HG02798 (cell line): ENCODE measurements at regions not wholly inside any gene's neighbourhood (a gene's known extent, or its start where the extent isn't known, plus 50 kb on each side); places are given as distances from the start of the nearest gene placed in this dataset.

Source experiments
- ATAC-seq: cut with Tn5 transposase; IDR thresholded peaks from one replicate; pipeline ENCODE4 v1.9.1; 2021; ENCODE audit warnings: mild to moderate bottlenecking; ENCODE audit not compliant: unreplicated experiment, poor library complexity

DNA sequence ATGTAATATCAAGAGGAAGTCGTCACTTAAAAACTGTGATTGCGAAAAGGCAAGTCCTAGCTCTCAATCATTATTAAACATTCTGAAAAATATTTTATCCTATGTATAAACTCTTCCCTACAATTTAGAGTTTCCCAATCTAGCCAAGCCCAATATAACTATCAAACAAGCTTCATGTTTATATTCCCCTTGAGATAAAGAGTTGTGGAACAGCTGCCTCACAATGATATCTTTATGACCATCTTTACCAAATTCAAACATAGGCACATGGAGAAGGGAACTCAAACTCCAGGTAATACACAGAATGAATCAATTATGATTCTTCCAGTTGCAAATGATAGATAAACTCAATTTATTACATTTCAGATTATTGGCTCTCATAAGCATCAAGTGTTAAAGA, 1468.7 kb downstream of the EFNA5 start:
- no peak for ATAC-seq

DNA sequence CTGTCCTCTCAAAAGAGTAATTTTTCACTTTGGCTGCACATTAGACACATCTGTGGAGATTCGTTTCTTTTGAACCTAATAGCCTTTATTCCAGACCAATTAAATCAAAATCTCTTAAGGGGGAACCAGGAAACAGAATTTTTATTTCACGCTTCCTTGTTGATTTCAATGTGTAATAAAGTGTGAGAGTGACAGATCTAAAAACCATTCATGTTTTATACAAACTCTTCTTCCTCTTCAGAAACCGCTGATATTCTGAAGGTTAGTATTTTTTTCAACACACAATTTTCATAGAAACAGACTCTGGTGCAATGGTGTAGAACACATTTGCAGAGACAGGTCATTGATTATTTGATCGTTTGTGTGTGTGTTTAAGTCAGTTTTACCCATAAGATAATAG, 1469.8 kb downstream of the EFNA5 start:
- ATAC-seq: no peak

DNA sequence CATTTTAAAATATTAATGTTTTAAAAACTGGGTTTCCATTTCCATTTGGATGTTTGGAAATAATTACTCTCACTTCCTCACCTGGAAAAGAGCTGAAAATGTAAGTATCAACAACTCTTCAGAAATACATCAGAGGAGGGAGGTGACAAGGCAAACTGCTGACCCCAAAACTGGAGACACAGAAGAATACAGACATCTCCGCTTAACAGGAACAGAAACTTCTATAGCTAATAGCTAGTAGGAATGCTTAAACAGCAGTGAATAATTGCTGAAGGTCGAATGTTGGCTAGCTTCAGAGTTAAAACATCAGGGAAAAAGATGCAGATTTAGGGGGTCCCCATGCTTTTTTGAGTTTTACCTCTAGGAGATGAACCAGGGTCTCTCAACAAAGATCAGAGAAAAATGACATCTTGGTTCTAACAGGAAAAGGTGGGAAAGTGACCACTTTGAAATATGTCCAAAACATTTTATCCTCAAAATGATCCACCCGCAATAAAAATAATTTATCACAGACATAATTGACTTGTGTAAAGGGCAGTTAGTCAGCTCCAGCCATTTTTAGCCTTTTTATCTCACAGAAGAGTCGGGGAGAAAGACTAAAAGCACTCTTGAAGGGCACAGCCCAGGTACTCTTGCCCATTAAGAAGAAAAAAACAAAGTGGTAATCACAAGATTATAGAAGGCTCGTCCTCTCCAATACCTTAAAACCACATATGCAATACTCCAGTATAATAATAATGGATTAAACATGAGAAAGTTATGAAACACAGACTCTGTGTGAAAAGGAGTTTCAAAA, 1474.9 kb downstream of the EFNA5 start:
- no peak for ATAC-seq

DNA sequence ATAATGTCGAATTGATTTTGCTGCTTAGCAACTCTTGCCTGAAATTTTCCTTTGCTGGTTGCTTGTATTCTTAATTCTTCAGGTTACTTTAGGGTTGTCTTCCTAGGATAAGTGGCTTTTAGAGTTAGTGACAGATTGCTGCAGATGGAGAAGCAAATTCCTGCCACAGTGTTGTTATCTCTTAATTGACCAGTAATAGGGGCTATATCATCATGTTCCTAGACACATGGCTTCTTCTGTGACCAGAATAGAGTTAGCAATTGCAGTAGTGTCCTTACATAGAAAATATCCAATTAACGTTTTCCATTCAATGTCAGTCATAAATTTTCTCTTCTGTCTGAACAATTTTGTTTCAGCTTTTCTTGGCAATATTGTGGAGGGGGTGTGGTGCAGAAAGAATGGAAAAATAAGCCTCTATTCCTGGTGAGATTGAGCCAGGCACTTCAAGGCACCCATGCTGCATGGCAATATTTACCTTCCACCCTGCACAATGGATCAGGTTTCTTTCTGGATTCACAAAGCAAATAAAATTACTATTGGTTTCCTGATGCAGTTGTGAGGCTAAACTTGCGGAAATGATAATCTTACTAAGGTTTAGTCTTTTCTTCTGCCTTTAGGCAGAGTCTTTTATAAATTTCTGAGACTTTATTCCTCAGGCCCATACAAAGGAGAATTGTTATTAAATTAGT, 1481.5 kb downstream of the EFNA5 start:
- ATAC-seq: no peak

DNA sequence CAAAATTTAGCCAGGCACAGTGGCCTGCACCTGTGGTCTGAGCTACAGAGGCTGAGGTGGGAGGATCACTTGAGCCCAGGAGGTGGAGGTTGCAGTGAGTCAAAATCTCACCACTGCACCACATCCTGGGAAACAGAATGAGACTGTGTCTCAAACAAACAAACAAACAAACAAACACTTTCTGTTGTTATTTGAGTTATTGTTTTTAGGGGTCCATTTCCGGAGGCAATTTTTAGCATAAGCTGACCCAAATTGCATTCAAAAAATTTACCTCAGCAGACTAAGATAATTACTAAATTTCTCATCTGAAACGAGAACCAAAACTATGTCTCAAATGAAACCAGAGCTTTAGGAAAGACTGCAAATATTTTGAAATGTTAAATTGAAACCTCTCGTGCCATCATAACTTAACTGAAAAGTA, 1485.1 kb downstream of the EFNA5 start:
- peak; percentile 80 for ATAC-seq

DNA sequence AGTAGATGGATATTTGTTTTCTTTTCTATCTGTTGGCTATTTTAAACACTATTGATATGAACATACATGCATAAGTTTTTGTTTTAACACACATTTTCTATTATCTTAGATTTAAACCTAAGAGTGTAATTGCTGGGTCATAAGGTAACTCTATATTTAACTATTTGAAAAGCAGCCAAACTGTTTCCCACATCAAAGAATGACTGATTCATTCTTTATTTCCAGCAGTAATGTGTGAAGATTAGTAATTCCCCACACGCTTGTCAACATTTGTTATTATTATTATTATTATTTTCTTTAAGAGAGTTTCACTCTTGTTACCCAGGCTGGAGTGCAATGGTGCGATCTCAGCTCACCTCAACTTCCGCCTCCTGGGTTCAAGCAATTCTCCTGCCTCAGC, 1495.8 kb downstream of the EFNA5 start:
- no peak for ATAC-seq

DNA sequence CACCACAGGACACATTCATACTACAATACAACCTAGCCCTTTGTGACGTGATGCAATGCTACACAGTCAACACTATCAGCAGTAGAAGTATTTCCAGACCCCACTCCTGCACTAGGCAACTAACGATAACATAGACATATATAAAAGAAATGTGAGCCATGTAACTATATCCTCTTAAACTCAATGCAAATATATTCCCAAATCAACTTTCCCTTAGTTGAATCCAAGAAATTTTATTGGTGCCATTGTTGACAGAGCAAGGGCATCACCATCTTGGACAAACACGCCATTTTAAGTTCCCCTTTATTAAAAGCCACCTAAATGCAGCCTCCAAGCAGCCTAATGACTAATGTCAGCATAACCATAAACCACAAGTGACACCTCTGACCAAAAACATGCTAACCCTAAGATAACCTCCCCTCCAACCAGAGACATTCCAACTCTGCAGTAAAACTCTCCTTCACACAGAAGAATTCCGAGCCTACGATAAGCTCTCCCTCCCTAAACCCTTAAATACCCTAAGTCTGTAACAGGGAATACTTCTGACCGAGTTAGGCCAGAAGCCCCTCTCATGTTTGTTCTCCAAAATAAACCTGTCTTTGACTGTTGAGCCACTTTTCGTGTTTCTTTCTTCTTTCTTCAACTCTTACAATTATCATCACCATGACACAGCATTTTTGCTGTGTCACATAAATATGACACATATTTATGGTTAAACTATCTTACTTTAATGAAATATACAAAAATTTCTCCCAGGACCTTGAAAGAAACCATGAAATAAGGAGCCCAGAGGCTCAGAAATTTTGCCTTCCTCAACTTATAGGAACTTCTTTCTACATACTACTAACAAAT, 1497.8 kb downstream of the EFNA5 start:
- no peak for ATAC-seq

DNA sequence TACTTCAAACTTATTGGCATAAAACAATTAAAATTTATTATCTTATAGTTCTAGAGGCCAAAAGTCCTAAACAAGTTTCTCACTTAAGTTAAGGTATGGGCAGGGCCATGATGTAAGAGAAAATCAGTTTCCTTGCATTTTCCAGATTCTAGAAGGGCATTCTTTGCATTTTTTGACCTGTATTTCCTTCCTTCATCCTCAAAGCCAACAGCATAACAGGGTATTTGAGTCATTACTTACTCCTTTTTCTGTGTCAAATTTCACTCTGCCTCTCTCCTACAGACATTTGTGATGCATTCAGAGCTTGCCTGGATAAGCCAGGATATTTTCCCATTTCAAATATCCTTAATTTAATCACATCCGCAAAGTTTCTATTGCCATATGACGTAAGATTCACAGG, 1499.0 kb downstream of the EFNA5 start:
- ATAC-seq: no peak

DNA sequence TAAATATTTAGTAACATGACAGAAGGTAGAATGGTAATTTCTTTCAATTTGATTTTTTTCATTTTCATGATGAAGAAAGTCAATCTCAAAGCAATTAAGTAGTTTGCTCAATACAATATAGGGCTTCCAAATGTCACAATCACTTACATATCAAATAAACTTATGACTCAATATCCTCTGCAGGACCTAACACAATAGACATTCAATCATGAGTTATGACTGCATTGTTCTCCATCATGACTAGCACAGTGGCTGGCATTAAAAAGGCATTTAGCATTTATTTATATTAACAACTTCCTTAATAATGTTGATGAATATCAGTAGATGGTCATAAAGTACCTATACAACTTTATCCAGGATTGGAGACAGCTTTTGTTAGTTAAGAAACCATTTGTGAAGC, 1499.6 kb downstream of the EFNA5 start:
- no peak for ATAC-seq

DNA sequence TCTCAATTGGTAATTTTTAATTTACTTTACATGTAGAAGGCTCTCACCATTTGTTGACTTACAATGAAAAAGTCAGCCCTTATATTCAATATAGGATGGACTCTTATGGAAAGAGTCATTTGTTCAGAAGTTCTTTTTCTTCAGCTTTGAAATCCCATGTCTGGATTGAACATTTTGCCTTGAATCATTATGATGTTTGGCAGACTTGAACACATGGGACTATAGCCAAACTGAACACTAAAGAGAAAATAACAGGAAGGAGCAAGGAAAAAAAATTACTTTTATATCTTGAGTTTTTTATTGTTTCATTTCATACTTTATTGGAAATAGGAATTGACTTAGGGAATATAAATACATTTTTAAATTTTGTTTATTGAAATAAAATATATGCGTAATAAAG, 1503.0 kb downstream of the EFNA5 start:
- no peak for ATAC-seq

DNA sequence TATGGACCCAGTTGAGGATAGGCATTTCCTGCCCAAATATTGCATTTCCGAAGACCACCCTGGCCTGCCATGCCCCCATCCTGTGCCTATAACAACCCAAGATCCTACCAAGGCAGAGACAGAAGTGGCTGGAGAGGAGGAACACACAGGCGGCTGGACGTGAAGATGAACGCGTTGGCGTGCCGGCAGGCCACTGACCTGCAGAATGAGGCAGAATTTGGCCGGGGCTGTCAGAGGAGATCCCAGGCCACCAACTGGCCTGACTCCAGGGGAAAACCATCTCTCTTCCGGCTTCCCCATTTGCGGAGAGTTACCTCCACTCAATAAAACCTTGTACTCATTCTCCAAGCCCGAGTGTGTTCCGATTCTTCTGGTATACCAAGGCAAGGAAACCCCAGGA, 1507.5 kb downstream of the EFNA5 start:
- ATAC-seq: no peak

DNA sequence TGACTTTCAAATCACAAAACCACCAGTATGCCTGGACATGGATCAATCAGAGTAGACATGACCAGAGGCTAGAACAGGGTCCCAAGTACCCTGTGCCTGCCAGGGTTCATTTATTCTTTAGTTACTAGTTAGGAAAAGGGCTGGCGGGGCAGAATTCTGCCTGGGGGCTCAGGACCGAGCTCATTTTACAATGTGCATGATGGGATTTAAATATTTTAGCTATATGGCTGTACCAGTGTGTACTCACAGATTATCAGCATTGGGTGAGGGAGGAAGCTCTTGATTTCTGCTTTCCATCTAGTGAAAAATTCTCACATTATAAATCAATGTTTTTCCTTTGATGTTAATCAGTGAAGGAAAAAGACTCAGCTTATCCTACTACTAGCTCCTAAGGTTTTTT, 1511.1 kb downstream of the EFNA5 start:
- no peak for ATAC-seq

DNA sequence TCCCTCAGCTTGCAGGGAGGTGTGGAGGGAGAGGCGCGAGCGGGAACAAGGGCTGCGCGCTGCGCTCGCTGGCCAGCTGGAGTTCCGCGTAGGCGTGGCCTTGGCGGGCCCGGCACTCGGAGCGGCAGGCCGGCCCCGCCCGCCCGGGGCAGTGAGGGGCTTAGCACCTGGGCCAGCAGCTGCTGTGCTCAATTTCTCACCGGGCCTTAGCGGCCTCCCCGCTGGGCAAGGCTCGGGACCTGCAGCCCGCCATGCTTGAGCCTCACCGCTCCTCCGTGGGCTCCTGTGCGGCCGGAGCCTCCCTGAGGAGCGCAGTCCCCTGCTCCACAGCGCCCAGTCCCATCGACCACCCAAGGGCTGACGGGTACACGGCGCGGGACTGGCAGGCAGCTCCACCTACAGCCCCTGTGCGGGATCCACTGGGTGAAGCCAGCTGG, 1516.4 kb downstream of the EFNA5 start:
- ATAC-seq: no peak

DNA sequence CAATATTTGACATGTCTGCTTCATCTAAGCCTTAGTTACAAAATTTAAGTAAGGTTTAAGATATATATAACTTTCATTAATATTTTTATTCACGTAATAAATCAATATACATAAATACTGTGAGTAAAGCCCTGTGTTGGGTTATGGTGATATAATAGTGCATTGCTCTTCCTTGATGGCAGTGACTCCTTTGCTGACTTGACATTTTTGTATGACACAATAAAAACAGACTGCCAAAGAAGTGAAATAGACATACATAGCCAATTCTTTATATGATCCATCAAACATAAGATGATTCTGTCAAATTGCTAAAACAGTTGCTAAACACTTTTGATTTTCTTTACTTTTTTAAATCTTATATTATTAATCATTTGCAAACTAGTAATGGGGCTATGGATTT, 1518.2 kb downstream of the EFNA5 start:
- ATAC-seq: no peak

DNA sequence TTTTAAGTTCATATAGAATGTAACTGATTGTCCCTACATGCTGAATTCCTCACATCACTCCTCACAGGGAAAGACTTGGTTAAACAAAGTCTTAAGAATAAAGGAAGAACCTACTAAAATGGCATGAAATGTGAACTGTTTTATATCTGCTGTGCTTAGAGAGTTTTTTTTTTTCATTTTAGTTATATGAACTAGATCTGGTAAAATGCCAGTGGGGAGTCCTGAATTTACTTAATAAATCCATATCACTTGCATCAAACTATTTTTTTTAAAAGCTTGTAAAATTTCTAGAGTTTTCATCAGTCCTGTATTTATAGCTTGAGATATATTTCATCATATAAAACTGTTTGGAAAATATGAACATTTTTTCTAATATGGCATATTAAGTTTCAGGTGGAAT, 1528.6 kb downstream of the EFNA5 start:
- ATAC-seq: no peak

DNA sequence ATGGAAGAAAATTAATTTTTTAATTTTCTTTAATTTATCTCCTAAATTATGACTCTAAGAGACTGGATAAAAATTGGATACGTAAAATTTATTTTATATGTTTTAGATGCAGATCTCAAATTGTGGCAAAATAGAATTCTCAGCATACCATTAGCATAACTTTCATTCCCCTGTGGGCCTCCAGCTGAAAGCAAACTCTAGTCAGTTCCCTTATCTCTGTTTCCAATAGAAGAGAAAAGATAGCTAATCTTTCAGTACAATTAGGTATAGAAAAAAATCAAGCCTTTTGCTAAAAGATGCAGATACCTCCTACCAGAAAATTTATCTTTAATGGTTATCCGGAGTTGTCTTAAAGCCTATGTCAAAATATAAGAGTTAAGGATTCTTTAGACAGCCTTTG, 1530.6 kb downstream of the EFNA5 start:
- ATAC-seq: no peak

DNA sequence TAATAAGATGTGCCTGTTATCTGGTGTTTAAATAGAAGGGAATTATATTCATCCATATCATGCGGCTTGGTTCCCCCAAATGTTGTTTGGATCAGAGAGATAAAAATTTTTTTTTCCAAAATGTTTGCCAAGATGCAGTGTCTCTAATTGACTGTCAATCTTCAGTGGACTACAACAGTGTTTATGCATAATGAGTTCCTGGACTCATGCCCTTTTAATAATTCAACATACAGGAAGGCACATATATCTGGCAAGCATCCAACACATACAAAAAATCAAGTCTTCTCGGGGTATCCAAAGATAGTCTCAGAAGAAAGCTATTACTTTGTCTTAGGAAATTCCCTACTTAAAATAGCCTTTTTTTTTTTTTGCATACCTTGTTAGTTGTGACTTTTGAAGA, 1534.7 kb downstream of the EFNA5 start:
- ATAC-seq: no peak

DNA sequence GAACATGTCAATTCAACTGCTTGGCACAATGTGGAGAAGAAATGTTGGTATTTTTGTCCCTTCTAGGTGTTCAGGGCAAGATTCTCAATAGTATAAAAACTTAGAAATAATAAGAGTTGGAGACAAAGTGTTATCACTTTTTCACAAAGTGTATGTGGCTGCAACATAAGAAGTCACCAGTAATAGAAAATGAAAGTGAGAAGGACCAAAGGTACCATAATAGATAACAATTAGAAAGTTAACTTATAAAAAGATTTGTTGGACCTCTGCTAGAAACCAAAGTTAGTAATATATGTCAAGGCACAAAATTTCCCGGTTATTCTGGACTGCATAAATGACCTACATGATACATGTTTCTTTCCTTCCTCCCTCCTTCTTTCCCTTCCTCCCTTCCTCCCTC, 1535.3 kb downstream of the EFNA5 start:
- no peak for ATAC-seq

DNA sequence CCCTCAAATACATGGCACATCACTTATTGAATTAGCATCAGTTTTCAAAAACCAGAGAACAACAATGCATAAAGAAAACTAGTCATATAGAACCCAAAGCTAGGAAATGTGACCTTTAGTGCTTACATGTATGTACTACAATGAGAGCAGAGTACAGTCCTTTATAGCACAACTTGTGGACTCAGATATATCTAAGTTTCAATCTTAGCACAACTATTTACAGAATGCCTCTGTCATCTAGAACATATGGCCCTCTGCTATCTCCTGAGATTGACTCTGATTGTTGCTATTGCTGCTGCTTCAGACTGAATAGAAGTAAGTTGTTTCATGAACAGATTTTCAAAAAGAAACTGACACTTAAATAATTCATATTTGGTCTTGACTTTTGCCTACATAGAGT, 1536.2 kb downstream of the EFNA5 start:
- no peak for ATAC-seq

DNA sequence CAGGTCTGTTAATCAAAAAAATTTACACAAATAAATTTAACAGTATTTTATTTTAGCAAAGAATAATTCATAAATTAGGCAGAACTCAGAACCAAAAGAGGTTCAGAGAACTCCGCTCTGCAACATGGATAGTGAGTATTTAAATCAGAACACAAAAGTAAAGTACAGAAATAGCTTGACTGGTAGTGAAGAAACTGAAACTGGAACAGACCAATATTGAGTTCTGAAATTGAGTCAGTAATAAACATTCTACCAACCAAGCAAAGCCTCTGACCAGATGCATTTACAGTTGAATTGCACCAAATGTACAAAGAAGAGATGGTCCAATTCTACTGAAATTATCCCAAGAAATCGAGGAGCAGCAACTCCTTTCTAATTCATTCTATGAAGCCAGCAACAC, 1542.8 kb downstream of the EFNA5 start:
- peak; percentile 91 for ATAC-seq

DNA sequence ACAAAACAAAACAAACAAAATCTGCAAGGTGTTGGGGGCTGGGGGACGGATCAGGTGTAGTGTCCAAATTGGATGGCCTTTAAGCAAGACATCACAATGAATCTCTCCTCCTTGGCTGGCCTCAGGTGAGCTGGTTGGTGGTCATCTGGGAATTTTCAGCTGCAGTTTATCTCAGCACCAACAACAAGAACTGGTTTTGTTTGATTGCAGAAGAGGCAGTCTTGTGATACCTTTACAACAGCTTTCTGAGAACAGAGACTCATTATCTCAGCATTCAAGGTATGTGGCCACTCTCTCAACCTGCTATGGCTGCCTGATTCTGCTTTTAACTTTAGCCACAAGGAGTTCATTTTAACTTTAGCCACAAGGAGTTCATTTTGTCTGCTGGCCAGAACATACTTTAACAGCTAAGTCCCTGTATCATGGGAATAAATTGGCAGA, 1543.4 kb downstream of the EFNA5 start:
- peak; percentile 70 for ATAC-seq
